Chondrocyte (in vitro differentiated cells): ENCODE measurements at regions not wholly inside any gene's neighbourhood (a gene's known extent, or its start where the extent isn't known, plus 50 kb on each side); places are given as distances from the start of the nearest gene placed in this dataset.

Source experiments
- DNase-seq: peaks from one replicate; pipeline ENCODE4 v3.0.0; 2021; ENCODE audit warnings: mixed read lengths, low spot score
- H3K27ac Mint-ChIP-seq: one replicate; pipeline ENCODE4 v1.8.0; 2021; ENCODE audit warnings: mild to moderate bottlenecking, moderate library complexity, mixed read lengths; ENCODE audit not compliant: unreplicated experiment
- H3K27me3 Mint-ChIP-seq: 2 replicates; pipeline ENCODE4 v1.8.0; 2021; ENCODE audit warnings: low read depth, mixed read lengths
- H3K36me3 Mint-ChIP-seq: 2 replicates; pipeline ENCODE4 v1.8.0; 2021; ENCODE audit warnings: low read depth, mixed read lengths
- H3K4me1 Mint-ChIP-seq: 2 replicates; pipeline ENCODE4 v1.8.0; 2021; ENCODE audit warnings: low read depth, mild to moderate bottlenecking, mixed read lengths
- H3K4me3 Mint-ChIP-seq: one replicate; pipeline ENCODE4 v1.8.0; 2021; ENCODE audit warnings: mild to moderate bottlenecking, moderate library complexity, mixed read lengths; ENCODE audit not compliant: unreplicated experiment
- H3K9me3 Mint-ChIP-seq: 2 replicates; pipeline ENCODE4 v1.8.0; 2021; ENCODE audit warnings: low read depth, mixed read lengths
- TF ChIP-seq, protein P1 (sequence below): fragments of 200-600 bp; sonication (generic); IDR thresholded peaks from 2 replicates; pipeline ENCODE4 v1.5.0; 2021; ENCODE audit warnings: antibody characterized with exemption, mild to moderate bottlenecking, moderate library complexity

DNA sequence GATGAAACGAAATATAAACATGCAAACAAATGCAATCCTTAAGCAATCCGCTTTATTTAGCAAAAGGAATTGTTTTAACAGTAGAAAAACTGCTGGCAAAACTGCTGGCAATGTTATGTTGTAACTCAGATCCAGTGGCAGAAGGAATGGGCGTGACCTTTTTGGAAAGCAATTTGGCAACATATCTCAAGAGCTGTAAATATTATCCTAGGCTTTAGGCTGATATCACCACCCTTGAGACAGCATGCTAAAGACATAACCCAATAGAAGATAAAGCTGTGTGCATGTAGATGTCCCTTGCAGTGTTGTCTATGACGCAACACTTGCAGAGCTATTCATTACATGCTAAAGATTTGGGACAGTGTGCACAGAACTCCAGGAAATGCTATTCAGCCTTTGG is 138.5 kb downstream of the DICER1 start:
- Mint-ChIP-seq H3K27ac (no peak overlapping the region), H3K36me3 (no peaks in the 10 kb centered on the region), H3K4me1 (peaks cover 13% of the 10 kb centered on the region), H3K9me3 (peaks cover 12% of the 10 kb centered on the region), H3K27me3 (no peaks in the 10 kb centered on the region), H3K4me3 (no peak overlapping the region)
- TF ChIP-seq, protein P1, sequence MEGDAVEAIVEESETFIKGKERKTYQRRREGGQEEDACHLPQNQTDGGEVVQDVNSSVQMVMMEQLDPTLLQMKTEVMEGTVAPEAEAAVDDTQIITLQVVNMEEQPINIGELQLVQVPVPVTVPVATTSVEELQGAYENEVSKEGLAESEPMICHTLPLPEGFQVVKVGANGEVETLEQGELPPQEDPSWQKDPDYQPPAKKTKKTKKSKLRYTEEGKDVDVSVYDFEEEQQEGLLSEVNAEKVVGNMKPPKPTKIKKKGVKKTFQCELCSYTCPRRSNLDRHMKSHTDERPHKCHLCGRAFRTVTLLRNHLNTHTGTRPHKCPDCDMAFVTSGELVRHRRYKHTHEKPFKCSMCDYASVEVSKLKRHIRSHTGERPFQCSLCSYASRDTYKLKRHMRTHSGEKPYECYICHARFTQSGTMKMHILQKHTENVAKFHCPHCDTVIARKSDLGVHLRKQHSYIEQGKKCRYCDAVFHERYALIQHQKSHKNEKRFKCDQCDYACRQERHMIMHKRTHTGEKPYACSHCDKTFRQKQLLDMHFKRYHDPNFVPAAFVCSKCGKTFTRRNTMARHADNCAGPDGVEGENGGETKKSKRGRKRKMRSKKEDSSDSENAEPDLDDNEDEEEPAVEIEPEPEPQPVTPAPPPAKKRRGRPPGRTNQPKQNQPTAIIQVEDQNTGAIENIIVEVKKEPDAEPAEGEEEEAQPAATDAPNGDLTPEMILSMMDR = no peak
- DNase-seq = no peak

GRCh38 chr14:95015046-95015445 is 142.3 kb downstream of the DICER1 start:
- Mint-ChIP-seq H3K27me3 (no peaks in the 10 kb centered on the region), H3K4me1 (peaks cover 26% of the 10 kb centered on the region), H3K9me3 (peaks cover 8% of the 10 kb centered on the region), H3K27ac (no peak overlapping the region), H3K4me3 (no peak overlapping the region), H3K36me3 (no peaks in the 10 kb centered on the region)
- TF ChIP-seq, protein P1 = no peak
- DNase-seq = no peak

DNA sequence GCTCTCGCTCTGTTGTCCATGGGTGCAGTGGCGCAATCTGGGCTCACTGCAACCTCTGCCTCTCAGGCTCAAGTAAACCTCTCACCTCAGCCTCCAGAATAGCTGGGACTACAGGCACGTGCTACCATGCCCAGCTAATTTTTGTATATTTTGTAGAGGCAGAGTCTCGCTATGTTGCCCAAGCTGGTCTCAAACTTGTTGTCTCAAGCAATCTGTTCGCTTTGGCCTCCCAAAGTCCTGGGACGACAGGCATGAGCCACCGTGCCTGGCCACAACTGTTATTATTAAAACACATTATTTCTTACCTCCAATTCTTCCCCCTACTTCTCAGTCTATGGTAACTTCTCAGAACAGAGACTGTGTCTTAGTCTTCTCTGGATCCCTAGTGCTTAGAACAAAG is 143.3 kb downstream of the DICER1 start:
- H3K27me3 Mint-ChIP-seq = no peaks in the 10 kb centered on the region
- TF ChIP-seq, protein P1 = no peak
- no peak overlapping the region for H3K27ac Mint-ChIP-seq
- H3K4me3 Mint-ChIP-seq = no peak overlapping the region
- no peak for DNase-seq
- peaks cover 29% of the 10 kb centered on the region for H3K4me1 Mint-ChIP-seq
- no peaks in the 10 kb centered on the region for H3K36me3 Mint-ChIP-seq
- peaks cover 8% of the 10 kb centered on the region for H3K9me3 Mint-ChIP-seq

- Mint-ChIP-seq H3K36me3 (no peaks in the 10 kb centered on the region), H3K9me3 (peaks cover 4% of the 10 kb centered on the region), H3K4me3 (no peak overlapping the region), H3K27ac (no peak overlapping the region), H3K4me1 (peaks cover 23% of the 10 kb centered on the region), H3K27me3 (no peaks in the 10 kb centered on the region)
- no peak for DNase-seq
- TF ChIP-seq, protein P1 = no peak
Observed at GRCh38 chr14:95011445-95012006, 145.8 kb downstream of the DICER1 start.

GRCh38 chr14:95008445-95009217 is 148.7 kb downstream of the DICER1 start:
- H3K27ac Mint-ChIP-seq = no peak overlapping the region
- DNase-seq = no peak
- H3K9me3 Mint-ChIP-seq = no peaks in the 10 kb centered on the region
- no peaks in the 10 kb centered on the region for H3K36me3 Mint-ChIP-seq
- H3K4me1 Mint-ChIP-seq = peaks cover 25% of the 10 kb centered on the region
- no peak overlapping the region for H3K4me3 Mint-ChIP-seq
- H3K27me3 Mint-ChIP-seq = peaks cover 3% of the 10 kb centered on the region
- TF ChIP-seq, protein P1 = no peak
